ENCODE measurements at regions not wholly inside any gene's neighbourhood (a gene's known extent, or its start where the extent isn't known, plus 50 kb on each side); places are given as distances from the start of the nearest gene placed in this dataset.

DNA sequence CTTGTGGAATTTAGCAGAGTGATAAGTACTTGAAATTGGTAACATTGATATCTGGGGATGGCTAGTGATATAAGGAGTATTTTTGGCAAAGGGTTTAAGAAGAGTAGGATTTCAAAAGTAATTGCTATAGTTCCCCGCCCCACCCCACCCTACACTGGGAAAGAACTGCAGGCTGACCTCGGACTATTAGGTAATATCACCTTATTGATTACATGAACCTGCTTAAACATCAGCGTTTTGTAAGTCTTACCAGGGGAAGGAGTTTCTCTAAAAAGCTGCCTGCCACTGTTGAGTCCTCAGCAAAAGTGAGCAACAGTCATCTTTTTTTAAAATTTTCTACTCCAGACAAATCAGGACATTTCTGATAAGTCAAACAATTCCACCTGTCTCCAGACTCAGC lies 337.3 kb downstream of the DTWD2 start:
- TF ChIP-seq ZNF274 (IDR thresholded peaks at IDR 0.05; ENCODE audit: low read depth, low read length) (no peak), YY1 (IDR thresholded peaks at IDR 0.05; ENCODE audit: insufficient read depth, insufficient read length) (no peak)

All from NT2/D1 (cell line).